B cell (primary cell): ENCODE measurements at regions not wholly inside any gene's neighbourhood (a gene's known extent, or its start where the extent isn't known, plus 50 kb on each side); places are given as distances from the start of the nearest gene placed in this dataset.

Source experiments
- ATAC-seq: fragments of 200-7000 bp; cut with Tn5 transposase; one replicate; pipeline ENCODE4 v1.10.0; 2021; ENCODE audit warnings: low read depth, mild to moderate bottlenecking, moderate number of reproducible peaks, moderate library complexity
- CTCF ChIA-PET: fragments of 350-600 bp; sonication (Branson Sonifier 250); formaldehyde crosslinking; loops from one replicate; lab custom pipeline; 2021; ENCODE audit warnings: antibody characterized with exemption, inconsistent platforms; lab: Charles Lee
- POLR2A ChIA-PET: fragments of 350-600 bp; sonication (Branson Sonifier 250); formaldehyde crosslinking; loops from one replicate; lab custom pipeline; 2021; ENCODE audit warnings: antibody characterized with exemption; lab: Charles Lee
- DNase-seq: peaks from one replicate; pipeline ENCODE4 v3.0.0; 2013
- H2AFZ ChIP-seq: 2 replicates; pipeline ENCODE4 v1.6.1; 2012; ENCODE audit warnings: mild to moderate bottlenecking, low read depth, low read length; ENCODE audit not compliant: insufficient read depth, poor library complexity, severe bottlenecking
- H3K27ac ChIP-seq, 2 donors: 1 replicate in 1 of 2; 2 replicates in 1 of 2; pipeline ENCODE4 v1.5.1; 2012 to 2013; ENCODE audit warnings: low read length in 2 of 2, mild to moderate bottlenecking in 2 of 2, moderate library complexity in 1 of 2
- H3K27me3 ChIP-seq, 4 experiments: fragments of 200-600 bp in 1 of 4; sonication (generic) in 1 of 4; replicated peaks in 1 of 4; 1 replicate in 2 of 4; 2 replicates in 2 of 4; pipeline versions ENCODE4 v1.6.1 to v1.7.0; 2013 to 2016; ENCODE audit warnings: low read length in 3 of 4, mild to moderate bottlenecking in 2 of 4, mixed read lengths in 1 of 4, moderate library complexity in 1 of 4; ENCODE audit not compliant: insufficient read depth in 4 of 4, control insufficient read depth in 3 of 4; ENCODE audit errors: control extremely low read depth in 1 of 4
- H3K36me3 ChIP-seq, 2 experiments: replicated peaks in 1 of 2; 1 replicate in 1 of 2; 2 replicates in 1 of 2; pipeline versions ENCODE4 v1.6.1 to v1.7.1; 2013; ENCODE audit warnings: low read length in 1 of 2; ENCODE audit not compliant: insufficient read depth in 2 of 2, control insufficient read depth in 1 of 2; ENCODE audit errors: control extremely low read depth in 1 of 2, extremely low read depth in 1 of 2
- H3K4me1 ChIP-seq, 2 donors: fragments of 200-600 bp in 1 of 2; sonication (generic) in 1 of 2; 1 replicate in 1 of 2; 2 replicates in 1 of 2; pipeline versions ENCODE4 v1.5.1 to v1.6.1; 2013 to 2017; ENCODE audit warnings: low read length in 2 of 2; ENCODE audit not compliant: control insufficient read depth in 2 of 2, insufficient read depth in 2 of 2
- H3K4me2 ChIP-seq: replicated peaks from 2 replicates; pipeline ENCODE3; 2012; ENCODE audit warnings: mild to moderate bottlenecking, low read depth, low read length; ENCODE audit not compliant: poor library complexity, severe bottlenecking
- H3K4me3 ChIP-seq, 5 experiments: fragments of 200-600 bp in 1 of 5; sonication (generic) in 1 of 5; 1 replicate in 3 of 5; 2 replicates in 2 of 5; pipeline versions ENCODE4 v1.5.1 to v1.7.0; 2011 to 2016; ENCODE audit warnings: low read length in 4 of 5, mild to moderate bottlenecking in 4 of 5, low read depth in 2 of 5, control low read depth in 1 of 5, moderate library complexity in 1 of 5; ENCODE audit not compliant: insufficient read depth in 1 of 5; ENCODE audit errors: control extremely low read depth in 1 of 5, extremely low read depth in 1 of 5
- H3K79me2 ChIP-seq: fragments of 200-600 bp; sonication (generic); one replicate; pipeline ENCODE4 v1.6.0; 2016; ENCODE audit warnings: low read length; ENCODE audit not compliant: control insufficient read depth, insufficient read depth
- H3K9ac ChIP-seq: fragments of 200-600 bp; sonication (generic); 2 replicates; pipeline ENCODE4 v1.6.1; 2017; ENCODE audit warnings: mild to moderate bottlenecking, low read length, moderate library complexity
- H3K9me3 ChIP-seq, 3 donors: one replicate each; pipeline versions ENCODE4 v1.6.1 to v1.7.1; 2013; ENCODE audit warnings: low read length in 2 of 3; ENCODE audit not compliant: control insufficient read depth in 2 of 3, insufficient read depth in 1 of 3; ENCODE audit errors: control extremely low read depth in 1 of 3
- H4K20me1 ChIP-seq: 2 replicates; pipeline ENCODE4 v1.6.0; 2012; ENCODE audit warnings: mild to moderate bottlenecking, low read length; ENCODE audit not compliant: insufficient read depth, control insufficient read depth, poor library complexity, severe bottlenecking
- H3K27ac Mint-ChIP-seq: one replicate; pipeline ENCODE4 v1.8.0; 2021; ENCODE audit warnings: mixed read lengths
- H3K27me3 Mint-ChIP-seq: one replicate; pipeline ENCODE4 v1.8.0; 2021; ENCODE audit warnings: mixed read lengths
- H3K4me1 Mint-ChIP-seq: one replicate; pipeline ENCODE4 v1.8.0; 2021; ENCODE audit warnings: mixed read lengths
- H3K4me3 Mint-ChIP-seq: one replicate; pipeline ENCODE4 v1.8.0; 2021; ENCODE audit warnings: mixed read lengths
- H3K9me3 Mint-ChIP-seq: one replicate; pipeline ENCODE4 v1.8.0; 2022; ENCODE audit warnings: mixed read lengths; ENCODE audit not compliant: insufficient read depth
- EZH2 ChIP-seq: IDR thresholded peaks from 2 replicates; pipeline ENCODE4 v1.6.1; 2012; ENCODE audit warnings: borderline replicate concordance, low read depth, mild to moderate bottlenecking, moderate library complexity, low read length; ENCODE audit not compliant: insufficient read depth, poor library complexity, severe bottlenecking
- WGBS: methylation state at CpG from one replicate; pipeline ENCODE4 v1.1.5; 2013; ENCODE audit warnings: missing lambda C conversion rate; ENCODE audit not compliant: insufficient coverage; 5-methylcytosine and 5-hydroxymethylcytosine counted together
- intact Hi-C: fragments of 100-400 bp; cut with micrococcal nuclease; formaldehyde crosslinking; loops from one replicate; pipeline ENCODE4 v1.10.0; 2022
- TF ChIP-seq, protein P1 (sequence below): fragments of 200-600 bp; IDR thresholded peaks from one replicate; pipeline ENCODE4 v1.8.0; 2022; ENCODE audit warnings: antibody characterized with exemption, mild to moderate bottlenecking

DNA sequence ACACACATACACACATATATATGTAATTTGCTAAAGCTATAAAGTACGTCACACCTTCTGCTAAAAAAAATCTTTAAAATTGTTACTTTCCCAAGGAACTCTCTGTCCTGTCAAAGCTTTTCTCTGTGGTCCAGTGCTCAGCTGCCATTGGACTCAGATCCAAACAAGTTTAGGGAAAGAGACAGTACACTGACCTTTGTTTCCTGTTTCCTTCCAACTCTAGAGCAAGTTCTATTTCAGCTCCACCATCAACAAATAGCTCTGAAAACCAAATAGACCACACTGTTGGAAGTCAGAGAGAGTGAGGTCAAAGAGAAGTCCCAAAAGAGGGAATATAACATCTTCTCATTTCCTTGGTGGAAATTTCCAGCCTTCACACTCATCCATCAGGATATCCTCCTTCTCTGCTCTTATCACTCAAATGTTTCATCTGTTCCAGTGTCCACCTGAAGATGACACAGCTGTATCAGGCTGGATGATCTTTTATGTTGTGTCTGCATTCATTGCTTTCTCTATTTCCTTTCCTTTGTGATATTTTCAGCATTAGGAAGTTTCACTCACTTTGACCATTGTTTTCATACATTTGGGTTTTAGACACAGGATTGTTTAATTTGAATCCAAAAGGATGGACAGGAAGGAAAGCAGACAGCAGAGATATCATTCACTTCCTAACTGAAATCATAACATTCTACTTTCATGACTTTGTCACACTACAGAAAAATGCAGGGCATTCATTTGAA, 192.3 kb upstream of the NT5C1B start:
- no peak overlapping the region for H3K4me2 ChIP-seq
- ChIA-PET CTCF (no interaction called here), POLR2A (no interaction called here)
- H3K4me3 Mint-ChIP-seq, result no peak overlapping the region
- no peak overlapping the region for H2AFZ ChIP-seq
- H3K9me3 Mint-ChIP-seq, result no peaks in the 10 kb centered on the region
- intact Hi-C loops, result no loop called here
- WGBS, result 100% methylated on average over 1 of the region's 1 CpG
- H3K4me3 ChIP-seq, result no peak overlapping the region
- no peaks in the 10 kb centered on the region for H3K36me3 ChIP-seq
- no peaks in the 10 kb centered on the region for H3K27me3 ChIP-seq
- DNase-seq, result no peak
- TF ChIP-seq EZH2, result no peak
- TF ChIP-seq, protein P1, sequence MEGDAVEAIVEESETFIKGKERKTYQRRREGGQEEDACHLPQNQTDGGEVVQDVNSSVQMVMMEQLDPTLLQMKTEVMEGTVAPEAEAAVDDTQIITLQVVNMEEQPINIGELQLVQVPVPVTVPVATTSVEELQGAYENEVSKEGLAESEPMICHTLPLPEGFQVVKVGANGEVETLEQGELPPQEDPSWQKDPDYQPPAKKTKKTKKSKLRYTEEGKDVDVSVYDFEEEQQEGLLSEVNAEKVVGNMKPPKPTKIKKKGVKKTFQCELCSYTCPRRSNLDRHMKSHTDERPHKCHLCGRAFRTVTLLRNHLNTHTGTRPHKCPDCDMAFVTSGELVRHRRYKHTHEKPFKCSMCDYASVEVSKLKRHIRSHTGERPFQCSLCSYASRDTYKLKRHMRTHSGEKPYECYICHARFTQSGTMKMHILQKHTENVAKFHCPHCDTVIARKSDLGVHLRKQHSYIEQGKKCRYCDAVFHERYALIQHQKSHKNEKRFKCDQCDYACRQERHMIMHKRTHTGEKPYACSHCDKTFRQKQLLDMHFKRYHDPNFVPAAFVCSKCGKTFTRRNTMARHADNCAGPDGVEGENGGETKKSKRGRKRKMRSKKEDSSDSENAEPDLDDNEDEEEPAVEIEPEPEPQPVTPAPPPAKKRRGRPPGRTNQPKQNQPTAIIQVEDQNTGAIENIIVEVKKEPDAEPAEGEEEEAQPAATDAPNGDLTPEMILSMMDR, result no peak
- no peak for ATAC-seq
- H3K27ac Mint-ChIP-seq, result no peak overlapping the region
- H3K79me2 ChIP-seq, result no peaks in the 10 kb centered on the region
- H3K27ac ChIP-seq, result no peak overlapping the region
- H3K9me3 ChIP-seq, result no peaks in the 10 kb centered on the region
- H3K4me1 ChIP-seq, result no peaks in the 10 kb centered on the region
- H4K20me1 ChIP-seq, result no peaks in the 10 kb centered on the region
- no peak overlapping the region for H3K9ac ChIP-seq
- H3K27me3 Mint-ChIP-seq, result no peaks in the 10 kb centered on the region
- no peaks in the 10 kb centered on the region for H3K4me1 Mint-ChIP-seq

GRCh38 chr2:18777250-18777812, 188.0 kb upstream of the NT5C1B start:
- DNase-seq, result no peak
- Histone ChIP-seq H3K9ac (no peak overlapping the region), H3K36me3 (no peaks in the 10 kb centered on the region), H3K27me3 (no peaks in the 10 kb centered on the region), H3K4me2 (no peak overlapping the region), H3K79me2 (no peaks in the 10 kb centered on the region), H3K9me3 (no peaks in the 10 kb centered on the region), H3K4me1 (no peaks in the 10 kb centered on the region), H3K4me3 (no peak overlapping the region), H2AFZ (no peak overlapping the region), H4K20me1 (no peaks in the 10 kb centered on the region), H3K27ac (no peak overlapping the region)
- intact Hi-C loops, result no loop called here
- ChIA-PET POLR2A (no interaction called here), CTCF (interaction anchor here (1.4 kb wide), 2 partner anchors 24 to 27 kb away, joined by 3 read pairs; no protein-coding TSS in a partner anchor)
- Mint-ChIP-seq H3K27me3 (no peaks in the 10 kb centered on the region), H3K4me3 (no peak overlapping the region), H3K27ac (no peak overlapping the region), H3K9me3 (no peaks in the 10 kb centered on the region), H3K4me1 (no peaks in the 10 kb centered on the region)
- TF ChIP-seq EZH2, result no peak
- TF ChIP-seq, protein P1, result no peak
- no peak for ATAC-seq
- no CpG with 5 or more reads among the region's 2 CpGs for WGBS
